ENCODE measurements at regions not wholly inside any gene's neighbourhood (a gene's known extent, or its start where the extent isn't known, plus 50 kb on each side); places are given as distances from the start of the nearest gene placed in this dataset.

DNA sequence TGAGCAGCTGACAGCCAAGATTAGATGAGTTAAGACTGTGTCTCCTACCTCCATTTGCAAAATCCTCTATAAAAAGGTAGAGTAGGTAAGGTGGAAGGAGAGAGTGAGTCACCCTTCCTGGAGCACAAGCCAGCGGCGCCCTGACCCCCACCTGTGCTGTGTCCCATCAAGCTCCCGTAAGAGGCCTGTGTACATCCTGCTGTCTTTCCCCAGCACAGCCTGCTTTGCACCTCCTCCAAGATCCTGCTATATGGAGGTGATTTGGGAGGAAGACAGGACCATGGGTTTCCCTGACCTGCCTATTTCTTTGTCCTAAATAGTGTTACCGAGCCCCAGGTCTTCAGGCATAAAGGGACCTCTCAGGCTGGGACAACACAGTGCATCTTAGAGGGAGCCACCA lies 62.3 kb upstream of the UQCRFS1 start:
- POLR2A ChIA-PET, result no interaction called here
- H3K4me3 ChIP-seq (ENCODE audit: low read depth, low read length), result no peak overlapping the region
- DNase-seq (ENCODE audit: low read depth, low spot score), result no peak
- CTCF ChIA-PET, result interaction anchor here (1.0 to 1.5 kb wide), 2 partner anchors 11 to 12 kb away, joined by 4 to 5 read pairs; no protein-coding TSS in a partner anchor
- TF ChIP-seq, protein P1, sequence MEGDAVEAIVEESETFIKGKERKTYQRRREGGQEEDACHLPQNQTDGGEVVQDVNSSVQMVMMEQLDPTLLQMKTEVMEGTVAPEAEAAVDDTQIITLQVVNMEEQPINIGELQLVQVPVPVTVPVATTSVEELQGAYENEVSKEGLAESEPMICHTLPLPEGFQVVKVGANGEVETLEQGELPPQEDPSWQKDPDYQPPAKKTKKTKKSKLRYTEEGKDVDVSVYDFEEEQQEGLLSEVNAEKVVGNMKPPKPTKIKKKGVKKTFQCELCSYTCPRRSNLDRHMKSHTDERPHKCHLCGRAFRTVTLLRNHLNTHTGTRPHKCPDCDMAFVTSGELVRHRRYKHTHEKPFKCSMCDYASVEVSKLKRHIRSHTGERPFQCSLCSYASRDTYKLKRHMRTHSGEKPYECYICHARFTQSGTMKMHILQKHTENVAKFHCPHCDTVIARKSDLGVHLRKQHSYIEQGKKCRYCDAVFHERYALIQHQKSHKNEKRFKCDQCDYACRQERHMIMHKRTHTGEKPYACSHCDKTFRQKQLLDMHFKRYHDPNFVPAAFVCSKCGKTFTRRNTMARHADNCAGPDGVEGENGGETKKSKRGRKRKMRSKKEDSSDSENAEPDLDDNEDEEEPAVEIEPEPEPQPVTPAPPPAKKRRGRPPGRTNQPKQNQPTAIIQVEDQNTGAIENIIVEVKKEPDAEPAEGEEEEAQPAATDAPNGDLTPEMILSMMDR (IDR thresholded peaks at IDR 0.05; ENCODE audit: insufficient read depth, low read length, missing control alignments), result no peak

DNA sequence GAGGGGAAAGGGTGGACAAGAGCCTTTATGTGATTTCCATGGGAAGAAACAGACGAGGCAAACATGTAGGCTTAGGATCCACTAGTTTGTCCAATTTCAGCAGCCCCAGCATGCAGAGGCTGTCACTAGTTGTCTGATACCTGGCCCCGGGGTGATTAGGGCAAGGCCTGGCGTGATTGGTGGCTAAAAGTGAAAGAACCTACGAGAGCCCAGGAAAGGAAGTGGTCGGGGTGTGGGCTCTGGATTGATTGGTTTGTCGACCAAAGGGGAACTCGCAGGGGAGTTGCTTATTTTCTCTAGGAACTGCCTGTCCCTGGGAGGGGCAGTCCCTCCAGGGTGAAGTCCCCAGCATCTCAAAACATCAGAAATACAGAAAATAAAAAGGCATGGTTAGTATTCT lies 64.2 kb upstream of the UQCRFS1 start:
- TF ChIP-seq, protein P1 (IDR thresholded peaks at IDR 0.05; ENCODE audit: insufficient read depth, low read length, missing control alignments), result no peak
- ChIA-PET CTCF (no interaction called here), POLR2A (no interaction called here)
- DNase-seq (ENCODE audit: low read depth, low spot score), result no peak
- no peak overlapping the region for H3K4me3 ChIP-seq (ENCODE audit: low read depth, low read length)

DNA sequence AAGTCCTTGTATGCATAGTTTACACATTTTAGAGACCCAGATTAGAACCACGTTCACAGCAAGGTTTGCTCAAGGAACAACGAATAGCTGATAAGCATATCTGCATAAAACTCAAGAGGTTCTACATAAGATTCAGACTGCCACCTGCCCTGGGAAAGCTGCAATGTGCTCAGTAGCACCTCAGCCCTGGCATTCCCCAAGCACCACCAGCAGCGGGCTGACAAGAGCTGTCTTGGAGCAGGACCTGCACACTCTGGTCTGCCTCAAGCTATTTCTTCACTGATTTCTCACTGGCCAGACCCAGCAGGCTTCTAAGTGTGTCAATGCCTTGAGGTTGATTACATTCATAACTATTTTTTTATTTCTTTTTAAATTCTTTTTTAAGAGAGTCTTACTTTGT lies 65.8 kb upstream of the UQCRFS1 start:
- TF ChIP-seq, protein P1 (IDR thresholded peaks at IDR 0.05; ENCODE audit: insufficient read depth, low read length, missing control alignments), result no peak
- no peak overlapping the region for H3K4me3 ChIP-seq (ENCODE audit: low read depth, low read length)
- ChIA-PET POLR2A (no interaction called here), CTCF (interaction anchor here (1.4 to 1.7 kb wide), 2 partner anchors 15 to 18 kb away, joined by 4 to 7 read pairs; no protein-coding TSS in a partner anchor)
- DNase-seq (ENCODE audit: low read depth, low spot score), result no peak

DNA sequence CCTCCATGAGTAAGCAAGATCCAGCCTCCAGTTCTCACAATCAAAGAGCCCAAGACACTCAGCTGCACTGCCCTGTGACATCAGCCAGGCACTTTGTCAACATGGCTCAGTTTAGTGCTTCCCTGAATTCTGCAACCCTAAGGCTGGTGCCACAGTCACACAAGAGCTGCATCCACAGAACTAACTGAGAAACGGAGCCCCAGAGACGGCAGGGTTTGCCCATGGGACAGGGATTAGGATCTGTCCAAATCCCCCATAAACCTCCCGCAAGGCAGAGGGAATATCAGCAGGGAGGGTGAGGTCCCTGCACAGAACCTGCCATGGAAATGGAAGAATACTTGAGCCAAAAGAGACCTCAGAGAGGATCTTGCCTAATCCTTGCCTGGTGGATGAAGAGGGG lies 70.4 kb upstream of the UQCRFS1 start:
- H3K4me3 ChIP-seq (ENCODE audit: low read depth, low read length), result no peak overlapping the region
- POLR2A ChIA-PET, result no interaction called here
- CTCF ChIA-PET, result no interaction called here
- TF ChIP-seq, protein P1 (IDR thresholded peaks at IDR 0.05; ENCODE audit: insufficient read depth, low read length, missing control alignments), result no peak
- no peak for DNase-seq (ENCODE audit: low read depth, low spot score)

DNA sequence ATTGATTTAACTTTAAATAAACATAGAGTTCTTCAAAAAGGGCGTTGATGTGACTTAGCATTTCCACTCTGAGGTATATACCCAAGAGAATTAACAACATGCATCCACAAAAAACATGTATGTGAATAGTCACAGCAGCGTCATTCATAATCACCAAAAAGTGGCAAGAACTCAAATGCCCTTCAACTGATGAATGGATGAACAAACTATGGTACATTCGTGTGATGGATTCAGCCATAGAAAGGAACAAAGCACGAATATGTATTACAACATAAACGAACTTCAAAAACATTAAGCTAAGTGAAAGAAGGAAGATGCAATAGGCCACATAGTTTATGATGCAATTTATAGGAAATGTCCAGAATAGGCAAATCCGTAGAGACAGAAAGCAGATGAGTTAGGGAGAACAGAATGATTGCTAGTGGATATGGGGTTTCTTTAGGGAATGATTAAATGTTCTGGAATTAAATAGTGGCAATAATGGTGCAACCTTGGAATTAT lies 72.3 kb upstream of the UQCRFS1 start:
- ChIA-PET CTCF (no interaction called here), POLR2A (no interaction called here)
- H3K4me3 ChIP-seq (ENCODE audit: low read depth, low read length), result no peak overlapping the region
- no peak for DNase-seq (ENCODE audit: low read depth, low spot score)
- TF ChIP-seq, protein P1 (IDR thresholded peaks at IDR 0.05; ENCODE audit: insufficient read depth, low read length, missing control alignments), result no peak

DNA sequence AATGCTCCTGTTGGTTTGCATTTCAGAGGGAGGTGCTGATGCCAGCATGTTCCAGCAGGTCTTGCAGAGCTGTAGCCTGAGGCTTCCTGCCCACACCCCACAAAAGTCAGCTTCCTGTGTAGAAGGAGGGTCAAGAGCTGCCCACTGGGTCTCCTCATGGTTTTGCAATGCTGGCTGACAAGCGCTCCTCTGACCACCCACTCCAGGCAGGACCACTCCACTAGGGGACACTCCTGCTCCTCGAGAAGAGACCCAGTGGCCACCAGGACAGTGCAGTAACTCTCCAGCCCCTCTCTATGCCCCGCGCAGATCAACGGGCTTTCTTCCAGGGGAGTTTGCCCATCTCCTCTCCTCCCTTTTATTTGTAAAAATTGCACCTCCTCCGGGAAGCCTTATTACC lies 72.9 kb upstream of the UQCRFS1 start:
- H3K4me3 ChIP-seq (ENCODE audit: low read depth, low read length), result no peak overlapping the region
- CTCF ChIA-PET, result no interaction called here

More for the DNA sequence above, 72.9 kb upstream of the UQCRFS1 start:
- POLR2A ChIA-PET, result no interaction called here
- TF ChIP-seq, protein P1 (IDR thresholded peaks at IDR 0.05; ENCODE audit: insufficient read depth, low read length, missing control alignments), result no peak
- DNase-seq (ENCODE audit: low read depth, low spot score), result no peak

Measured in AG04449 (cell line).